ENCODE measurements at regions not wholly inside any gene's neighbourhood (a gene's known extent, or its start where the extent isn't known, plus 50 kb on each side); places are given as distances from the start of the nearest gene placed in this dataset.
"Not testable (repeated sequence)": the region's sequence is repeated elsewhere in the genome, so short reads cannot be mapped to it uniquely, and the experiment has no call there.

GRCh38 chr4:3945511-3946290 lies 179.5 kb downstream of the ADRA2C start:
- H3K9ac ChIP-seq (ENCODE audit: low read length): no peak overlapping the region
- TF ChIP-seq EZH2 (optimal IDR thresholded peaks at IDR 0.05; ENCODE audit: low read depth, low read length) (no peak), EZH2phosphoT487 (IDR thresholded peaks at IDR 0.05; ENCODE audit: low read length) (no peak), CTCF (IDR thresholded peaks at IDR 0.05; ENCODE audit: low read length) (no peak)
- no peaks in the 10 kb centered on the region for H3K79me2 ChIP-seq (ENCODE audit: low read length)
- H4K20me1 ChIP-seq (ENCODE audit: insufficient read depth, low read length): no peaks in the 10 kb centered on the region
- H3K4me3 ChIP-seq (ENCODE audit: low read length): no peak overlapping the region
- H3K9me3 ChIP-seq (replicated peaks; ENCODE audit: insufficient read depth, low read length): no peaks in the 10 kb centered on the region
- no peaks in the 10 kb centered on the region for H3K36me3 ChIP-seq (replicated peaks; ENCODE audit: insufficient read depth, low read length)
- H3K4me1 ChIP-seq (ENCODE audit: low read length): no peaks in the 10 kb centered on the region
- DNase-seq: no peak
- H2AFZ ChIP-seq (ENCODE audit: low read length): no peak overlapping the region
- no peak overlapping the region for H3K27ac ChIP-seq (ENCODE audit: low read length)
- H3K4me2 ChIP-seq (ENCODE audit: low read depth, low read length): no peak overlapping the region
- no peaks in the 10 kb centered on the region for H3K9me2 ChIP-seq (replicated peaks; ENCODE audit: insufficient read depth, low read length)
- H3K27me3 ChIP-seq (replicated peaks; ENCODE audit: insufficient read depth, low read length): no peaks in the 10 kb centered on the region
- H3F3A ChIP-seq (ENCODE audit: insufficient read depth, low read length): 0 out of 2 replicates have a peak, but pooled peaks cover 3% of the 10 kb centered on the region

GRCh38 chr4:3946553-3946952 lies 180.4 kb downstream of the ADRA2C start:
- H3K9me3 ChIP-seq (replicated peaks; ENCODE audit: insufficient read depth, low read length); H3F3A ChIP-seq (ENCODE audit: insufficient read depth, low read length); H3K27ac ChIP-seq (ENCODE audit: low read length); H3K9me2 ChIP-seq (replicated peaks; ENCODE audit: insufficient read depth, low read length); H4K20me1 ChIP-seq (ENCODE audit: insufficient read depth, low read length); H3K4me2 ChIP-seq (ENCODE audit: low read depth, low read length); H3K4me1 ChIP-seq (ENCODE audit: low read length); DNase-seq; H3K36me3 ChIP-seq (replicated peaks; ENCODE audit: insufficient read depth, low read length); H3K27me3 ChIP-seq (replicated peaks; ENCODE audit: insufficient read depth, low read length); H3K4me3 ChIP-seq (ENCODE audit: low read length); H3K9ac ChIP-seq (ENCODE audit: low read length); H2AFZ ChIP-seq (ENCODE audit: low read length); H3K79me2 ChIP-seq (ENCODE audit: low read length): not testable (repeated sequence)

- H3K4me1 ChIP-seq (ENCODE audit: low read length): peaks cover 11% of the 10 kb centered on the region
- not testable (repeated sequence) for H3K79me2 ChIP-seq (ENCODE audit: low read length); H3K9me3 ChIP-seq (replicated peaks; ENCODE audit: insufficient read depth, low read length); H4K20me1 ChIP-seq (ENCODE audit: insufficient read depth, low read length); DNase-seq; H2AFZ ChIP-seq (ENCODE audit: low read length); H3K4me2 ChIP-seq (ENCODE audit: low read depth, low read length); H3K9me2 ChIP-seq (replicated peaks; ENCODE audit: insufficient read depth, low read length); H3K27ac ChIP-seq (ENCODE audit: low read length); H3K9ac ChIP-seq (ENCODE audit: low read length); H3K4me3 ChIP-seq (ENCODE audit: low read length); H3K27me3 ChIP-seq (replicated peaks; ENCODE audit: insufficient read depth, low read length); H3K36me3 ChIP-seq (replicated peaks; ENCODE audit: insufficient read depth, low read length)
- peaks cover 11% of the 10 kb centered on the region for H3F3A ChIP-seq (ENCODE audit: insufficient read depth, low read length)
Measured at GRCh38 chr4:3947761-3948160, 181.6 kb downstream of the ADRA2C start.

GRCh38 chr4:3948210-3948609 lies 182.0 kb downstream of the ADRA2C start:
- H3K4me2 ChIP-seq (ENCODE audit: low read depth, low read length); DNase-seq; H3K27ac ChIP-seq (ENCODE audit: low read length); H3K9me2 ChIP-seq (replicated peaks; ENCODE audit: insufficient read depth, low read length); H3K9ac ChIP-seq (ENCODE audit: low read length); H3K36me3 ChIP-seq (replicated peaks; ENCODE audit: insufficient read depth, low read length); H2AFZ ChIP-seq (ENCODE audit: low read length); H3K27me3 ChIP-seq (replicated peaks; ENCODE audit: insufficient read depth, low read length); H3K9me3 ChIP-seq (replicated peaks; ENCODE audit: insufficient read depth, low read length); H3K79me2 ChIP-seq (ENCODE audit: low read length); H4K20me1 ChIP-seq (ENCODE audit: insufficient read depth, low read length); H3K4me3 ChIP-seq (ENCODE audit: low read length): not testable (repeated sequence)
- Histone ChIP-seq H3K4me1 (ENCODE audit: low read length) (peaks cover 14% of the 10 kb centered on the region), H3F3A (ENCODE audit: insufficient read depth, low read length) (peaks cover 15% of the 10 kb centered on the region)

GRCh38 chr4:3949916-3950315 lies 183.7 kb downstream of the ADRA2C start:
- DNase-seq: peak; percentile 25
- H3K79me2 ChIP-seq (ENCODE audit: low read length); H3K27ac ChIP-seq (ENCODE audit: low read length); H4K20me1 ChIP-seq (ENCODE audit: insufficient read depth, low read length); H3K4me3 ChIP-seq (ENCODE audit: low read length); H3K4me2 ChIP-seq (ENCODE audit: low read depth, low read length); H3K9me2 ChIP-seq (replicated peaks; ENCODE audit: insufficient read depth, low read length); H3K9ac ChIP-seq (ENCODE audit: low read length); H3K27me3 ChIP-seq (replicated peaks; ENCODE audit: insufficient read depth, low read length); H3K9me3 ChIP-seq (replicated peaks; ENCODE audit: insufficient read depth, low read length); H3K36me3 ChIP-seq (replicated peaks; ENCODE audit: insufficient read depth, low read length); H2AFZ ChIP-seq (ENCODE audit: low read length): not testable (repeated sequence)
- peak; percentile 34 for TF ChIP-seq CTCF (IDR thresholded peaks at IDR 0.05; ENCODE audit: low read length)
- Histone ChIP-seq H3K4me1 (ENCODE audit: low read length) (peaks cover 19% of the 10 kb centered on the region), H3F3A (ENCODE audit: insufficient read depth, low read length) (peaks cover 21% of the 10 kb centered on the region)

- H3K27ac ChIP-seq (ENCODE audit: low read length): peak overlapping the region; percentile 88
- peaks cover 19% of the 10 kb centered on the region for H3K4me1 ChIP-seq (ENCODE audit: low read length)
- H3K36me3 ChIP-seq (replicated peaks; ENCODE audit: insufficient read depth, low read length); H3K9me3 ChIP-seq (replicated peaks; ENCODE audit: insufficient read depth, low read length); H3K4me3 ChIP-seq (ENCODE audit: low read length); H3K79me2 ChIP-seq (ENCODE audit: low read length); H4K20me1 ChIP-seq (ENCODE audit: insufficient read depth, low read length); H2AFZ ChIP-seq (ENCODE audit: low read length); H3K27me3 ChIP-seq (replicated peaks; ENCODE audit: insufficient read depth, low read length); H3K9me2 ChIP-seq (replicated peaks; ENCODE audit: insufficient read depth, low read length): not testable (repeated sequence)
- peak; percentile 83 for DNase-seq
- peak overlapping the region; percentile 49; the same call in 1 of the 2 replicates for H3K4me2 ChIP-seq (ENCODE audit: low read depth, low read length)
- peak overlapping the region; percentile 34; the same call in 1 of the 2 replicates for H3K9ac ChIP-seq (ENCODE audit: low read length)
- H3F3A ChIP-seq (ENCODE audit: insufficient read depth, low read length): peaks cover 21% of the 10 kb centered on the region
Measured at GRCh38 chr4:3952443-3953139, 186.4 kb downstream of the ADRA2C start.
